Trophoblast cell (in vitro differentiated cells and primary cell): ENCODE measurements at regions not wholly inside any gene's neighbourhood (a gene's known extent, or its start where the extent isn't known, plus 50 kb on each side); places are given as distances from the start of the nearest gene placed in this dataset.

Experiments used
- DNase-seq, 2 donors: peaks; one replicate each; pipeline ENCODE4 v3.0.0-alpha.2; 2016
- H2AFZ ChIP-seq: 2 replicates; pipeline ENCODE4 v1.6.1; 2013; ENCODE audit warnings: low read length, moderate library complexity, mild to moderate bottlenecking; ENCODE audit not compliant: insufficient read depth, poor library complexity
- H2AK5ac ChIP-seq: 2 replicates; pipeline ENCODE4 v1.6.1; 2013; ENCODE audit warnings: mild to moderate bottlenecking, low read length
- H2BK120ac ChIP-seq: 2 replicates; pipeline ENCODE4 v1.6.1; 2013; ENCODE audit warnings: low read length, mild to moderate bottlenecking, moderate library complexity; ENCODE audit not compliant: insufficient read depth, poor library complexity
- H2BK12ac ChIP-seq: 2 replicates; pipeline ENCODE4 v1.6.1; 2013; ENCODE audit warnings: mild to moderate bottlenecking, low read length, moderate library complexity
- H2BK5ac ChIP-seq: 2 replicates; pipeline ENCODE4 v1.6.1; 2013; ENCODE audit warnings: low read length, low read depth, moderate library complexity, mild to moderate bottlenecking; ENCODE audit not compliant: poor library complexity
- H3K14ac ChIP-seq: 2 replicates; pipeline ENCODE4 v1.6.1; 2013; ENCODE audit warnings: mild to moderate bottlenecking, low read length
- H3K18ac ChIP-seq: 2 replicates; pipeline ENCODE4 v1.6.1; 2013; ENCODE audit warnings: mild to moderate bottlenecking, low read length
- H3K23ac ChIP-seq: 2 replicates; pipeline ENCODE4 v1.6.1; 2013; ENCODE audit warnings: low read length
- H3K27ac ChIP-seq: 2 replicates; pipeline ENCODE4 v1.5.1; 2013; ENCODE audit warnings: low read depth, mild to moderate bottlenecking, inconsistent platforms, low read length, moderate library complexity
- H3K27me3 ChIP-seq: 2 replicates; pipeline ENCODE4 v1.6.1; 2013; ENCODE audit warnings: inconsistent platforms, mild to moderate bottlenecking, low read length, moderate library complexity; ENCODE audit not compliant: insufficient read depth
- H3K36me3 ChIP-seq, 2 experiments: 1 replicate in 1 of 2; 2 replicates in 1 of 2; pipeline ENCODE4 v1.6.1; 2013; ENCODE audit warnings: low read length in 2 of 2, mild to moderate bottlenecking in 2 of 2, moderate library complexity in 1 of 2; ENCODE audit not compliant: insufficient read depth in 2 of 2, control insufficient read depth in 1 of 2
- H3K4ac ChIP-seq: 2 replicates; pipeline ENCODE4 v1.6.1; 2013; ENCODE audit warnings: low read depth, mild to moderate bottlenecking, low read length, moderate library complexity
- H3K4me1 ChIP-seq, 2 experiments: 1 replicate in 1 of 2; 2 replicates in 1 of 2; pipeline ENCODE4 v1.6.1; 2013; ENCODE audit warnings: low read length in 2 of 2, mild to moderate bottlenecking in 2 of 2, moderate library complexity in 1 of 2; ENCODE audit not compliant: insufficient read depth in 2 of 2, control insufficient read depth in 1 of 2
- H3K4me2 ChIP-seq: 2 replicates; pipeline ENCODE4 v1.6.1; 2013; ENCODE audit warnings: inconsistent platforms, mild to moderate bottlenecking, low read length, moderate library complexity
- H3K4me3 ChIP-seq: 2 replicates; pipeline ENCODE4 v1.5.1; 2013; ENCODE audit warnings: mild to moderate bottlenecking, low read depth, low read length, inconsistent platforms
- H3K79me1 ChIP-seq: one replicate; pipeline ENCODE4 v1.6.1; 2013; ENCODE audit warnings: low read length
- H3K79me2 ChIP-seq: 2 replicates; pipeline ENCODE4 v1.6.1; 2013; ENCODE audit warnings: low read length, mild to moderate bottlenecking; ENCODE audit not compliant: control insufficient read depth, insufficient read depth, poor library complexity
- H3K9ac ChIP-seq: 2 replicates; pipeline ENCODE4 v1.6.1; 2013; ENCODE audit warnings: mild to moderate bottlenecking, low read length
- H3K9me3 ChIP-seq: 2 replicates; pipeline ENCODE4 v1.6.1; 2013; ENCODE audit warnings: low read depth, mild to moderate bottlenecking, control low read depth, inconsistent platforms, low read length; ENCODE audit not compliant: insufficient read depth
- H4K12ac ChIP-seq: 2 replicates; pipeline ENCODE4 v1.6.1; 2013; ENCODE audit warnings: low read depth, mild to moderate bottlenecking, low read length, moderate library complexity
- H4K8ac ChIP-seq: 2 replicates; pipeline ENCODE4 v1.6.1; 2013; ENCODE audit warnings: low read depth, mild to moderate bottlenecking, low read length, moderate library complexity
- H4K91ac ChIP-seq: one replicate; pipeline ENCODE4 v1.6.1; 2013; ENCODE audit warnings: low read depth, mild to moderate bottlenecking, low read length, moderate library complexity
- WGBS: extraction: QIAGEN DNeasy Blood & Tissue Kit; methylation state at CpG from one replicate; pipeline ENCODE4 v1.1.7; 2013; ENCODE audit warnings: missing lambda C conversion rate; ENCODE audit not compliant: insufficient read length, insufficient coverage; ENCODE audit errors: extremely low coverage; 5-methylcytosine and 5-hydroxymethylcytosine counted together

DNA sequence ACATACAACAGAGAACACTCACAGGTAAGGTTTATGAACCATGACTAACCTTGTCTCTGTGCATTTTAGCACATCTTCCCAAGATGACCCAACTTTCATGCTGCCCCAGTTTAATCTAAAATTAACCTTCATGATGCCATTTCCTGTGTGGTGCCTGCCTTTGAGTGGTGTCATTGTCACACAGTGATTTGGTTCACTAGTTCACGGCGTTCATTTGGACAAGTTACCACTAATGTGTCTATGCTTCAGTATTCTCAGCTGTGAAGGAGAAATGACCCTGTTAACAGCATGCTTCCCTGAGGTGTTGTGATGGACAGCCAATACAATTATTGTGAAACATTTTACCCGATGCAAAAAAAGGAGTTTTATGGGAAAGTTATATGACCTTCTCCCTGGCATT lies 693.1 kb downstream of the RWDD3 start:
- H3K4me3 ChIP-seq = no peak overlapping the region
- no peak overlapping the region for H4K91ac ChIP-seq
- H3K9ac ChIP-seq = no peak overlapping the region
- no peak overlapping the region for H3K4ac ChIP-seq
- no peak overlapping the region for H2AFZ ChIP-seq
- DNase-seq = no peak
- H3K79me2 ChIP-seq = no peaks in the 10 kb centered on the region
- no CpG with 5 or more reads among the region's 3 CpGs for WGBS
- no peak overlapping the region for H2BK12ac ChIP-seq
- H2BK5ac ChIP-seq = no peak overlapping the region
- no peak overlapping the region for H3K18ac ChIP-seq
- no peaks in the 10 kb centered on the region for H3K27me3 ChIP-seq
- no peaks in the 10 kb centered on the region for H3K4me1 ChIP-seq
- no peak overlapping the region for H3K27ac ChIP-seq
- no peaks in the 10 kb centered on the region for H3K79me1 ChIP-seq
- H2AK5ac ChIP-seq = no peak overlapping the region
- H3K14ac ChIP-seq = no peak overlapping the region
- no peak overlapping the region for H3K4me2 ChIP-seq
- no peaks in the 10 kb centered on the region for H3K9me3 ChIP-seq
- no peak overlapping the region for H4K12ac ChIP-seq
- H2BK120ac ChIP-seq = no peak overlapping the region
- no peak overlapping the region for H4K8ac ChIP-seq
- no peak overlapping the region for H3K23ac ChIP-seq
- H3K36me3 ChIP-seq = no peaks in the 10 kb centered on the region

GRCh38 chr1:95935719-95936118 lies 701.7 kb downstream of the RWDD3 start:
- no peak overlapping the region for H2BK5ac ChIP-seq
- H4K8ac ChIP-seq = no peak overlapping the region
- H3K4me1 ChIP-seq = no peaks in the 10 kb centered on the region
- H4K12ac ChIP-seq = no peak overlapping the region
- H3K27me3 ChIP-seq = no peaks in the 10 kb centered on the region
- no peak overlapping the region for H3K4ac ChIP-seq
- H3K79me2 ChIP-seq = no peaks in the 10 kb centered on the region
- H3K4me3 ChIP-seq = no peak overlapping the region
- no peak overlapping the region for H2AFZ ChIP-seq
- H3K4me2 ChIP-seq = no peak overlapping the region
- H2BK120ac ChIP-seq = no peak overlapping the region
- H3K23ac ChIP-seq = no peak overlapping the region
- H2AK5ac ChIP-seq = no peak overlapping the region
- H3K36me3 ChIP-seq = no peaks in the 10 kb centered on the region
- no peaks in the 10 kb centered on the region for H3K9me3 ChIP-seq
- no peak overlapping the region for H3K9ac ChIP-seq
- no peak overlapping the region for H4K91ac ChIP-seq
- WGBS = no CpG with 5 or more reads among the region's 1 CpG
- no peaks in the 10 kb centered on the region for H3K79me1 ChIP-seq
- H3K18ac ChIP-seq = no peak overlapping the region
- H3K27ac ChIP-seq = no peak overlapping the region
- DNase-seq = no peak
- H2BK12ac ChIP-seq = no peak overlapping the region
- H3K14ac ChIP-seq = no peak overlapping the region

DNA sequence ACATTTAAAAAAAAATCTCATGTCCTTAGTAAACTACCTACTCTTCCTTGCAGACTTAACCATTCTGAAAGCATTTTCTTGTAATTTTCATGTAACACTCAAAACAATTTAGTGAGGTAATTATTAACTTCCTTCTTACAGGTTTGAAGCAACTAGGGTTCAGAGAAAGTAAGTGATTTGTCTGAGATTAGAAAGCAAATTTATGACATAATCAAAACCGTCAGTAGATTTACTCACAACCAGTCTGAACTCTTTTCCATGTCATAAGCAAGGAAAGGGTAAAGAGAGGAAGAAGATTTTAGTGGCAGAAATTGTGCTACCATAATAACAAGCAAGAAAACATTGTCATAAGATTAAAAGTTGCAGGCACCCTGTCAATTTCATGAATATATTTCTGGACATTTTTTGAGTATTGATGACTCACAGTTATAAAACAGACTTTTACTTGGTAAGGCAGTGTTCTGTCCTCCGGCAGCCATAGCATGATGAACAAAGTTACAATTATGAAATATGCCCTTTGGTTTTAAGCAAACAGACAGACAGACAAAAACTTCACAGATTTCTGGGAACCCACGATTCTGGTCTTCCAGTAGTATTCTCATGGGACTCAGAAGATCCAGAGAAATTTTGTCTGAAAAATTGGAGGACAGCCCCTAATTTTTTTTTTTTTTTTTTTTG lies 707.2 kb downstream of the RWDD3 start:
- H2BK5ac ChIP-seq = no peak overlapping the region
- H3K14ac ChIP-seq = no peak overlapping the region
- H2AK5ac ChIP-seq = no peak overlapping the region
- no peak overlapping the region for H3K27ac ChIP-seq
- H2BK120ac ChIP-seq = no peak overlapping the region
- WGBS = no CpG with 5 or more reads among the region's 3 CpGs
- no peaks in the 10 kb centered on the region for H3K79me2 ChIP-seq
- no peak overlapping the region for H3K18ac ChIP-seq
- H3K27me3 ChIP-seq = no peaks in the 10 kb centered on the region
- H3K36me3 ChIP-seq = no peaks in the 10 kb centered on the region
- H4K91ac ChIP-seq = no peak overlapping the region
- H3K23ac ChIP-seq = no peak overlapping the region
- no peak overlapping the region for H3K4me3 ChIP-seq
- H3K4me1 ChIP-seq = no peaks in the 10 kb centered on the region
- no peak overlapping the region for H3K4ac ChIP-seq
- H2AFZ ChIP-seq = no peak overlapping the region
- H2BK12ac ChIP-seq = no peak overlapping the region
- DNase-seq = no peak
- no peaks in the 10 kb centered on the region for H3K79me1 ChIP-seq
- no peak overlapping the region for H4K12ac ChIP-seq
- no peak overlapping the region for H3K4me2 ChIP-seq
- no peak overlapping the region for H4K8ac ChIP-seq
- no peak overlapping the region for H3K9ac ChIP-seq
- no peaks in the 10 kb centered on the region for H3K9me3 ChIP-seq

GRCh38 chr1:95948023-95948422 lies 714.0 kb downstream of the RWDD3 start:
- Histone ChIP-seq H3K4me1 (no peaks in the 10 kb centered on the region), H3K27me3 (no peaks in the 10 kb centered on the region), H4K8ac (no peak overlapping the region), H3K4ac (no peak overlapping the region), H3K4me2 (no peak overlapping the region), H3K9me3 (no peaks in the 10 kb centered on the region), H4K91ac (no peak overlapping the region), H4K12ac (no peak overlapping the region), H2BK12ac (no peak overlapping the region), H2BK120ac (no peak overlapping the region), H3K27ac (no peak overlapping the region), H3K79me1 (no peaks in the 10 kb centered on the region), H3K79me2 (no peaks in the 10 kb centered on the region), H3K9ac (no peak overlapping the region), H3K23ac (no peak overlapping the region), H2AK5ac (no peak overlapping the region), H3K18ac (no peak overlapping the region), H2BK5ac (no peak overlapping the region), H3K36me3 (no peaks in the 10 kb centered on the region), H2AFZ (no peak overlapping the region), H3K14ac (no peak overlapping the region), H3K4me3 (no peak overlapping the region)
- DNase-seq = no peak
